GM12875 (cell line): ENCODE measurements at regions not wholly inside any gene's neighbourhood (a gene's known extent, or its start where the extent isn't known, plus 50 kb on each side); places are given as distances from the start of the nearest gene placed in this dataset.

Experiments used
- H3K4me3 ChIP-seq: one replicate; pipeline ENCODE4 v1.5.1; 2011; ENCODE audit warnings: low read depth, low read length, control low read depth
- CTCF ChIP-seq: IDR thresholded peaks from 2 replicates; pipeline ENCODE4 v1.5.1; 2011; ENCODE audit warnings: low read depth, mild to moderate bottlenecking, control low read depth, inconsistent platforms, low read length, moderate library complexity, borderline replicate concordance; ENCODE audit not compliant: insufficient read depth

GRCh38 chr7:46671108-46671769 lies 750.2 kb upstream of the IGFBP3 start:
- H3K4me3 ChIP-seq: no peak overlapping the region
- TF ChIP-seq CTCF: no peak

DNA sequence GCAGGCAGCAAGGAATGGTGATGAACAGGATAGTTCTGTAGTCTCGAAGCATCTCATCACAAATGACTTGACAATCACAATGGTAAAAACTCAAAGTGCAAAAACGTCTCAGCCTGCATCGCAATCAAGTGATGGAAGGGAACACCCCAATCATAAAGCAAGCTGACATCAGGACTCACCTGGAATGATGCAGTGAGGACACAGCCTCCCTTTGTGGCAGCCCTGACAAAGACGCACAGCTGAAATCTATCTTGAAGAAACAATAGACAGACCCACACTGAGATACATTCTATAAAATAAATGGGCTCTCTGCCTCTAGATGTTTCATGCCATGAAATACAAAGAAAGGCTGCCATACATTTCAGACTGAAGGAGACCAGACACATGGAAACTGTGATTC lies 748.0 kb upstream of the IGFBP3 start:
- no peak overlapping the region for H3K4me3 ChIP-seq
- TF ChIP-seq CTCF: no peak

GRCh38 chr7:46664453-46664852 lies 743.4 kb upstream of the IGFBP3 start:
- H3K4me3 ChIP-seq: no peak overlapping the region
- no peak for TF ChIP-seq CTCF

GRCh38 chr7:46663025-46663424 lies 742.0 kb upstream of the IGFBP3 start:
- no peak overlapping the region for H3K4me3 ChIP-seq
- TF ChIP-seq CTCF: no peak

- H3K4me3 ChIP-seq: no peak overlapping the region
- TF ChIP-seq CTCF: no peak
Observed at GRCh38 chr7:46661431-46661830, 740.4 kb upstream of the IGFBP3 start.

GRCh38 chr7:46660402-46660980 lies 739.4 kb upstream of the IGFBP3 start:
- no peak for TF ChIP-seq CTCF
- no peak overlapping the region for H3K4me3 ChIP-seq

GRCh38 chr7:46658281-46658680 lies 737.2 kb upstream of the IGFBP3 start:
- no peak overlapping the region for H3K4me3 ChIP-seq
- no peak for TF ChIP-seq CTCF
